ENCODE measurements at regions not wholly inside any gene's neighbourhood (a gene's known extent, or its start where the extent isn't known, plus 50 kb on each side); places are given as distances from the start of the nearest gene placed in this dataset.

DNA sequence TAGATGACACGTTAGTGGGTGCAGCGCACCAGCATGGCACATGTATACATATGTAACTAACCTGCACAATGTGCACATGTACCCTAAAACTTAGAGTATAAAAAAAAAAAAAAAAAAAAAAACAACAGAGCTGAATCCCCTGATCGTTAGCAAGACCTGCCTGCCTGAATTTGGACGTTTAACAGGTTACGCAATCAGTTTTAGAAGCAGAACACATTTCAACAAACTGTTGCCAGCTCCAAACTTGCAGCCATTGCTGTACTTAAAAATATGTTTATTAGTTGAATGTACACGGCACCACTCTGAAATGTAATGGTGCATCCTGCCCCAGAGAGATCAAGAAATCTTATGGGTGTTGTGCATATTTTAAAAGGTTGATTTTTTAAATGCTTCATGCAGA lies 680.0 kb downstream of the TLE4 start:
- Histone ChIP-seq H3K27me3 (ENCODE audit: control insufficient read depth, extremely low read depth, insufficient read depth, low read length) (no peaks in the 10 kb centered on the region), H3K9ac (ENCODE audit: control insufficient read depth, extremely low read depth, insufficient read depth, low read length) (no peak overlapping the region), H3K4me2 (ENCODE audit: control insufficient read depth, extremely low read depth, insufficient read depth, low read depth, low read length) (no peak overlapping the region), H3K36me3 (ENCODE audit: control insufficient read depth in 2 of 2, extremely low read depth in 1 of 2, insufficient read depth in 2 of 2, low read length in 2 of 2) (no peaks in the 10 kb centered on the region), H3K4me3 (ENCODE audit: control insufficient read depth in 2 of 3, extremely low read depth in 1 of 3, insufficient read depth in 2 of 3, low read depth in 1 of 3, low read length in 3 of 3) (no peak overlapping the region), H3K4me1 (ENCODE audit: control insufficient read depth, extremely low read depth, insufficient read depth, low read length) (no peaks in the 10 kb centered on the region), H3K9me1 (ENCODE audit: control insufficient read depth, extremely low read depth, insufficient read depth, low read length) (no peaks in the 10 kb centered on the region), H3K79me2 (ENCODE audit: control insufficient read depth, insufficient read depth, low read length) (no peaks in the 10 kb centered on the region), H2AFZ (ENCODE audit: control insufficient read depth, low read length) (no peak overlapping the region), H3K9me3 (ENCODE audit: control insufficient read depth, low read depth, low read length) (no peaks in the 10 kb centered on the region), H4K20me1 (ENCODE audit: control insufficient read depth, extremely low read depth, insufficient read depth, low read length) (no peaks in the 10 kb centered on the region), H3K27ac (ENCODE audit: control insufficient read depth, insufficient read depth, low read length) (no peak overlapping the region)
- DNase-seq (ENCODE audit: low read depth, low spot score): no peak
- no peak for FAIRE-seq
- dilution Hi-C loops (cut with MboI; ENCODE audit: extremely low pct_ligation_motif_present, low sequenced_read_pairs): no loop called here
- TF ChIP-seq, protein P1, sequence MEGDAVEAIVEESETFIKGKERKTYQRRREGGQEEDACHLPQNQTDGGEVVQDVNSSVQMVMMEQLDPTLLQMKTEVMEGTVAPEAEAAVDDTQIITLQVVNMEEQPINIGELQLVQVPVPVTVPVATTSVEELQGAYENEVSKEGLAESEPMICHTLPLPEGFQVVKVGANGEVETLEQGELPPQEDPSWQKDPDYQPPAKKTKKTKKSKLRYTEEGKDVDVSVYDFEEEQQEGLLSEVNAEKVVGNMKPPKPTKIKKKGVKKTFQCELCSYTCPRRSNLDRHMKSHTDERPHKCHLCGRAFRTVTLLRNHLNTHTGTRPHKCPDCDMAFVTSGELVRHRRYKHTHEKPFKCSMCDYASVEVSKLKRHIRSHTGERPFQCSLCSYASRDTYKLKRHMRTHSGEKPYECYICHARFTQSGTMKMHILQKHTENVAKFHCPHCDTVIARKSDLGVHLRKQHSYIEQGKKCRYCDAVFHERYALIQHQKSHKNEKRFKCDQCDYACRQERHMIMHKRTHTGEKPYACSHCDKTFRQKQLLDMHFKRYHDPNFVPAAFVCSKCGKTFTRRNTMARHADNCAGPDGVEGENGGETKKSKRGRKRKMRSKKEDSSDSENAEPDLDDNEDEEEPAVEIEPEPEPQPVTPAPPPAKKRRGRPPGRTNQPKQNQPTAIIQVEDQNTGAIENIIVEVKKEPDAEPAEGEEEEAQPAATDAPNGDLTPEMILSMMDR (optimal IDR thresholded peaks at IDR 0.05 in 1 of 3, IDR thresholded peaks at IDR 0.05 in 1 of 3, conservative IDR thresholded peaks at IDR 0.05 in 1 of 3; ENCODE audit: extremely low read depth in 1 of 3, insufficient read depth in 2 of 3, low read length in 3 of 3): no peak
- TF ChIP-seq EZH2 (IDR thresholded peaks at IDR 0.05; ENCODE audit: low read length): no peak

DNA sequence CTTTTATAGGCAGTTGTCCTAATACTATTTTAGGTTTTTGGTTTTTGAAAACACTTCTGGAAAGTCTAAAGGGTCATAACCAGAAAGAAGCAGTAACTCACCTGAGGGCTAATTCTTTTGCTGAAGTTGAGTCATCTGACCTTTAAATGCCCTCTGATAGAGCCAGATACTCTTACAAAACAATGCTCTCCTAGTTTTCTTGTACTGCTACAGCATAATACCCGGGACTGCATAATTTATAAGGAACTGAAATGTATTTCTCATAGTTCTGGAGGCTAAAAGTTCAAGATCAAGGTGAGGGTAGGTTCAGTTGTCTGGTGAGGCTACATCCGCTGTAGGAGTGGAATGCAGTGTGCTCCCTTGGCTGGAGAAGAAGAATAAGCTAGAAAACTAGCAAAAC lies 670.3 kb downstream of the TLE4 start:
- Histone ChIP-seq H3K27ac (ENCODE audit: control insufficient read depth, insufficient read depth, low read length) (no peak overlapping the region), H3K27me3 (ENCODE audit: control insufficient read depth, extremely low read depth, insufficient read depth, low read length) (no peaks in the 10 kb centered on the region), H2AFZ (ENCODE audit: control insufficient read depth, low read length) (no peak overlapping the region), H3K9me1 (ENCODE audit: control insufficient read depth, extremely low read depth, insufficient read depth, low read length) (no peaks in the 10 kb centered on the region), H4K20me1 (ENCODE audit: control insufficient read depth, extremely low read depth, insufficient read depth, low read length) (no peaks in the 10 kb centered on the region), H3K79me2 (ENCODE audit: control insufficient read depth, insufficient read depth, low read length) (no peaks in the 10 kb centered on the region), H3K4me2 (ENCODE audit: control insufficient read depth, extremely low read depth, insufficient read depth, low read depth, low read length) (no peak overlapping the region), H3K4me1 (ENCODE audit: control insufficient read depth, extremely low read depth, insufficient read depth, low read length) (no peaks in the 10 kb centered on the region), H3K9ac (ENCODE audit: control insufficient read depth, extremely low read depth, insufficient read depth, low read length) (no peak overlapping the region), H3K4me3 (ENCODE audit: control insufficient read depth in 2 of 3, extremely low read depth in 1 of 3, insufficient read depth in 2 of 3, low read depth in 1 of 3, low read length in 3 of 3) (no peak overlapping the region), H3K9me3 (ENCODE audit: control insufficient read depth, low read depth, low read length) (no peaks in the 10 kb centered on the region), H3K36me3 (ENCODE audit: control insufficient read depth in 2 of 2, extremely low read depth in 1 of 2, insufficient read depth in 2 of 2, low read length in 2 of 2) (no peaks in the 10 kb centered on the region)
- FAIRE-seq: no peak
- dilution Hi-C loops (cut with MboI; ENCODE audit: extremely low pct_ligation_motif_present, low sequenced_read_pairs): no loop called here
- TF ChIP-seq, protein P1 (optimal IDR thresholded peaks at IDR 0.05 in 1 of 3, IDR thresholded peaks at IDR 0.05 in 1 of 3, conservative IDR thresholded peaks at IDR 0.05 in 1 of 3; ENCODE audit: extremely low read depth in 1 of 3, insufficient read depth in 2 of 3, low read length in 3 of 3): no peak
- no peak for TF ChIP-seq EZH2 (IDR thresholded peaks at IDR 0.05; ENCODE audit: low read length)
- DNase-seq (ENCODE audit: low read depth, low spot score): no peak
